ENCODE measurements at regions not wholly inside any gene's neighbourhood (a gene's known extent, or its start where the extent isn't known, plus 50 kb on each side); places are given as distances from the start of the nearest gene placed in this dataset.

- H4K5ac ChIP-seq (ENCODE audit: low read depth, low read length) = no peak overlapping the region
- no peaks in the 10 kb centered on the region for H3K79me1 ChIP-seq (ENCODE audit: low read depth in 1 of 2, low read length in 2 of 2)
- no peak overlapping the region for H2BK5ac ChIP-seq (ENCODE audit: low read depth, low read length, poor library complexity, severe bottlenecking)
- in situ Hi-C loops (cut with MboI; ENCODE audit: low sequenced_read_pairs) = no loop called here
- DNase-seq (peak; percentile 80), ATAC-seq (ENCODE audit: low read depth) (peak; percentile 85)
- no peak overlapping the region for H3K9ac ChIP-seq (ENCODE audit: low read depth, low read length)
- TF ChIP-seq CHD1 (IDR thresholded peaks at IDR 0.05; ENCODE audit: low read depth, low read length) = no peak
- TF ChIP-seq FOS (IDR thresholded peaks at IDR 0.05; ENCODE audit: low read depth, low read length) = peak; percentile 39; the same call in 1 of the 2 replicates
- CTCF ChIA-PET = interaction anchor here (0.6 kb wide), 1 partner anchor 594 kb away, joined by 8 read pairs; no protein-coding TSS in a partner anchor
- no peak overlapping the region for H3K56ac ChIP-seq (ENCODE audit: extremely low read depth, insufficient read depth, low read length)
- H2AK5ac ChIP-seq (ENCODE audit: low read depth, low read length) = no peak overlapping the region
- H3K4me1 ChIP-seq (ENCODE audit: control insufficient read depth, insufficient read depth, low read length) = no peaks in the 10 kb centered on the region
- H2AK9ac ChIP-seq (replicated peaks; ENCODE audit: low read depth, low read length, poor library complexity) = no peak overlapping the region
- H4K91ac ChIP-seq (ENCODE audit: insufficient read depth, low read depth, low read length) = no peak overlapping the region
- BruUV-seq (replicated peaks) = no TSS peak
- no CpG with 5 or more reads among the region's 3 CpGs for WGBS, 2 experiments (ENCODE audit: extremely low coverage in 2 of 2, insufficient read length in 1 of 2)
- no peaks in the 10 kb centered on the region for H3K9me3 ChIP-seq (ENCODE audit: control insufficient read depth, insufficient read depth, low read length)
- no peak overlapping the region for H3K18ac ChIP-seq (ENCODE audit: low read depth, low read length)
- no peaks in the 10 kb centered on the region for H3K27me3 ChIP-seq (ENCODE audit: control insufficient read depth, insufficient read depth, low read length)
- peak overlapping the region; percentile 29; the same call in 1 of the 2 replicates for H3K4me2 ChIP-seq (ENCODE audit: low read depth, low read length)
- POLR2A ChIA-PET (ENCODE audit: unreplicated experiment) = no interaction called here
- H3K4ac ChIP-seq (ENCODE audit: low read depth, low read length) = no peak overlapping the region
- H3K27ac ChIP-seq (ENCODE audit: insufficient read depth, low read length) = no peak overlapping the region
- no peak overlapping the region for H4K8ac ChIP-seq (ENCODE audit: low read depth in 2 of 2, low read length in 2 of 2)
- H3K36me3 ChIP-seq (ENCODE audit: control insufficient read depth, insufficient read depth, low read length) = no peaks in the 10 kb centered on the region
- H3K4me3 ChIP-seq (ENCODE audit: insufficient read depth, low read depth, low read length) = no peak overlapping the region
- H2BK120ac ChIP-seq (ENCODE audit: low read depth, low read length) = no peak overlapping the region
- H2AFZ ChIP-seq (replicated peaks; ENCODE audit: low read length, poor library complexity) = no peak overlapping the region
- H3K23ac ChIP-seq (ENCODE audit: low read depth, low read length) = no peak overlapping the region
- no peak overlapping the region for H2BK15ac ChIP-seq (ENCODE audit: low read depth, low read length)
- no peaks in the 10 kb centered on the region for H3K9me1 ChIP-seq (ENCODE audit: insufficient read depth, low read length)
- no peak overlapping the region for H3K14ac ChIP-seq (replicated peaks; ENCODE audit: low read depth, low read length)
- H2BK20ac ChIP-seq (ENCODE audit: low read depth, low read length) = no peak overlapping the region
- no peaks in the 10 kb centered on the region for H4K20me1 ChIP-seq (ENCODE audit: insufficient read depth, low read length)
- intact Hi-C loops (cut with micrococcal nuclease) = no loop called here
- dilution Hi-C loops (cut with HindIII; ENCODE audit: low sequenced_read_pairs, unreplicated experiment) = no loop called here
Observed at GRCh38 chr14:22118899-22119477, 445.4 kb upstream of the OR4E1 start.

Measured in IMR-90 (cell line).